Spleen (tissue), 11 donors: ENCODE measurements at regions not wholly inside any gene's neighbourhood (a gene's known extent, or its start where the extent isn't known, plus 50 kb on each side); places are given as distances from the start of the nearest gene placed in this dataset.

ENCODE experiments used
- DNase-seq: peaks from one replicate; pipeline ENCODE4 v3.0.0-alpha.2; 2020
- H3K27ac ChIP-seq, 8 donors: fragments of 200-600 bp; sonication (generic) in 7 of 8; 1 replicate in 4 of 8; 2 replicates in 4 of 8; pipeline versions ENCODE4 v1.5.0 to v1.8.0; 2016 to 2021; ENCODE audit warnings: inconsistent platforms in 4 of 8, mild to moderate bottlenecking in 4 of 8, moderate library complexity in 1 of 8
- H3K27me3 ChIP-seq, 7 donors: fragments of 200-600 bp; sonication (generic) in 6 of 7; replicated peaks in 1 of 7; 1 replicate in 4 of 7; 2 replicates in 3 of 7; pipeline versions ENCODE4 v1.5.0 to v1.8.0; 2016 to 2021; ENCODE audit warnings: inconsistent platforms in 3 of 7, mild to moderate bottlenecking in 1 of 7
- H3K36me3 ChIP-seq, 6 donors: fragments of 200-600 bp; sonication (generic) in 5 of 6; 1 replicate in 4 of 6; 2 replicates in 2 of 6; pipeline versions ENCODE4 v1.5.0 to v1.8.0; 2016 to 2021; ENCODE audit warnings: inconsistent platforms in 2 of 6
- H3K4me1 ChIP-seq, 6 donors: fragments of 200-600 bp; sonication (generic) in 5 of 6; 1 replicate in 3 of 6; 2 replicates in 3 of 6; pipeline versions ENCODE4 v1.5.0 to v1.8.0; 2016 to 2021; ENCODE audit warnings: inconsistent platforms in 3 of 6
- H3K4me3 ChIP-seq, 8 donors: fragments of 200-600 bp; sonication (generic) in 7 of 8; 1 replicate in 4 of 8; 2 replicates in 4 of 8; pipeline versions ENCODE4 v1.5.0 to v1.8.0; 2016 to 2021; ENCODE audit warnings: inconsistent platforms in 4 of 8, mild to moderate bottlenecking in 4 of 8, moderate library complexity in 2 of 8
- H3K9me3 ChIP-seq, 8 donors: fragments of 200-600 bp; sonication (generic) in 7 of 8; 1 replicate in 4 of 8; 2 replicates in 4 of 8; pipeline versions ENCODE4 v1.5.0 to v1.8.0; 2016 to 2021; ENCODE audit warnings: inconsistent platforms in 4 of 8
- CTCF ChIP-seq, 11 experiments: fragments of 200-600 bp in 7 of 11; fragments of 450-650 bp in 4 of 11; sonication (generic) in 4 of 11; IDR thresholded peaks in 8 of 11; conservative IDR thresholded peaks in 3 of 11; 1 replicate in 7 of 11; 2 replicates in 4 of 11; pipeline versions ENCODE4 v1.4.0 to v1.8.0; 2016 to 2021; ENCODE audit warnings: antibody characterized with exemption in 11 of 11, inconsistent platforms in 4 of 11, mild to moderate bottlenecking in 1 of 11
- POLR2A ChIP-seq, 3 donors: fragments of 450-650 bp; IDR thresholded peaks; one replicate each; pipeline ENCODE4 v1.5.1; 2017; ENCODE audit warnings: antibody characterized with exemption in 3 of 3, mild to moderate bottlenecking in 1 of 3
- POLR2AphosphoS5 ChIP-seq, 3 donors: sonication (generic); formaldehyde crosslinking; IDR thresholded peaks; one replicate each; pipeline ENCODE4 v1.5.1; 2017; ENCODE audit warnings: antibody characterized with exemption in 3 of 3
- WGBS, 5 donors: extraction: QIAGEN DNeasy Blood & Tissue Kit in 3 of 5; methylation state at CpG; one replicate each; pipeline versions ENCODE4 v1.1.5 to v1.1.7; 2013 to 2018; 5-methylcytosine and 5-hydroxymethylcytosine counted together
- intact Hi-C: fragments of 100-400 bp; cut with DNase I; formaldehyde crosslinking; loops from one replicate; pipeline ENCODE4 v1.15.0; 2023; ENCODE audit warnings: low total_unique reads
- donor health status: healthy with polysubstance abuse.
- donor health status: DM: no; HTN: no; CAD: no; lungs with moderate emphysema.
- donor health status: DM: no; HTN: no; CAD: no.
- donor health status: Bipolar disorder and iron deficiency.
- donor health status: healthy.
- donor health status: DM: no; HTN: no; CAD: no.
- donor health status: DM: yes; HTN: yes; CAD: no.

- 67 to 86% (median 75%) methylated on average over 3 of the region's 3 CpGs for WGBS, 5 donors
- H3K27ac ChIP-seq, result no peak overlapping the region
- TF ChIP-seq POLR2A (IDR thresholded peaks at IDR 0.05) (no peak), POLR2AphosphoS5 (IDR thresholded peaks at IDR 0.05) (no peak), CTCF (IDR thresholded peaks at IDR 0.05 in 8 of 11, conservative IDR thresholded peaks at IDR 0.05 in 3 of 11) (no peak)
- no peaks in the 10 kb centered on the region for H3K36me3 ChIP-seq
- H3K9me3 ChIP-seq, result peaks cover 0 to 14% (median 6%) of the 10 kb centered on the region in 8 donors
- no peaks in the 10 kb centered on the region for H3K27me3 ChIP-seq
- H3K4me3 ChIP-seq, result no peak overlapping the region
- intact Hi-C loops, result no loop called here
- H3K4me1 ChIP-seq, result no peaks in the 10 kb centered on the region
- DNase-seq, result no peak
These were observed 184.9 kb downstream of the NR2F2 start for GRCh38 chr15:96515371-96515770.

DNA sequence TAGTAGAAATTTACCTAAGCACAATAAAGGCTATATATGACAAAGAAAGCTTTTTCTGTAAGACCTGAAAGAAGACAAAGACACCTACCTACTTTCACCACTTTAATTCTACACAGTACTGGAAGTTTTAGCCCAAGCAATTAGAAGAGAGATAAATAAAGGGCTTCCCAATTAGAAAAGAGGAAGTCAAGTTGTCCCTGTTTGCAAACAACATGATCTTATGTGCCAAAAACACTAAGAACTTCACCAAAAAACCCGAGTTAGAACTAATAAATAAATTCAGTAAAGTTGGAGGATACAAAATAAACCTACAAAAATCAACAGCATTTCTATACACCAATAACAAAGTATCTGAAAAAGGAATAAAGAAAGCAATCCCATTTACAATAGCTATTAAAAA is 190.9 kb downstream of the NR2F2 start:
- Histone ChIP-seq H3K9me3 (peaks cover 0 to 31% (median 20%) of the 10 kb centered on the region in 8 donors), H3K27ac (no peak overlapping the region), H3K4me1 (no peaks in the 10 kb centered on the region), H3K27me3 (no peaks in the 10 kb centered on the region), H3K4me3 (no peak overlapping the region), H3K36me3 (no peaks in the 10 kb centered on the region)
- TF ChIP-seq POLR2AphosphoS5 (IDR thresholded peaks at IDR 0.05) (no peak), CTCF (IDR thresholded peaks at IDR 0.05 in 8 of 11, conservative IDR thresholded peaks at IDR 0.05 in 3 of 11) (no peak), POLR2A (IDR thresholded peaks at IDR 0.05) (no peak)
- no peak for DNase-seq
- intact Hi-C loops, result no loop called here
- 54 to 86% (median 72%) methylated on average over 1 of the region's 1 CpG for WGBS, 5 donors

DNA sequence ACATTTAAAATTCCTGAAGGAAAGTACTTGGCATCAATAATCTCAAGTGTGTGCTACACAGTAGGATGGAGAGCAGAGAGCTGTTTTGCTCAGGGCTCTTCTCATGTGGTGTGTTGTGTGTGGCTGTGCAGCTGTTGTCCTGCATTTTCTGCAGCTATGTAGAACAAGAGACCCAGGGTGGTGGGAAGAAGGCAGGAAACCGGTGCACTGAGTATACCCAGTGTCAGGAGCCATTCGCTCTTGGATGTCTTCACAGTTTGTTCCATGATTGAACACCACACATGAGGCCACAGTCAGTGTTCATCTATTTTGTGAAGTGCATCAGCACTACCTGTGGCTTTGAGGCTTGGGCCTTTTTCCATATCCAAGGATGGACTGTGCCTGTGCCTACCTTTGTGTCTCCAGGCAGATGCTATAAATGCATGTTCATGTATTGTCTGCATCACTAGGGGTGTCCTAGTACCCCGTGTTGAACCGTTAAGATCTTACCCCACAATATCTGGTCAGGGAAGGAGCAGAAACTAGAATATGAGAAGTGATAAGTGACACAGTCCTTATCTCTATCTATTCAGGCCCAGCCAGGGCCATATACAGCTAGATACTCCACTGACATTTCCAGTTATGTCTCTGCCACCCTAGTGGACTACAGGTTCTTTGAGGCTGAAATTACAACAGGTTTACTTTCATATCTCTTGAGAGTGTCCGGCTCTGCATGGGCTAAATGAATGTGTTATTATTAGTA is 194.3 kb downstream of the NR2F2 start:
- DNase-seq, result no peak
- H3K36me3 ChIP-seq, result no peaks in the 10 kb centered on the region
- 66 to 81% (median 69%) methylated on average over 5 of the region's 5 CpGs for WGBS, 5 donors
- H3K27me3 ChIP-seq, result no peaks in the 10 kb centered on the region
- H3K4me3 ChIP-seq, result no peak overlapping the region
- intact Hi-C loops, result no loop called here
- TF ChIP-seq CTCF (IDR thresholded peaks at IDR 0.05 in 8 of 11, conservative IDR thresholded peaks at IDR 0.05 in 3 of 11) (no peak), POLR2A (IDR thresholded peaks at IDR 0.05) (no peak), POLR2AphosphoS5 (IDR thresholded peaks at IDR 0.05) (no peak)
- no peak overlapping the region for H3K27ac ChIP-seq
- H3K4me1 ChIP-seq, result no peaks in the 10 kb centered on the region
- peaks cover 0 to 24% (median 15%) of the 10 kb centered on the region in 8 donors for H3K9me3 ChIP-seq

DNA sequence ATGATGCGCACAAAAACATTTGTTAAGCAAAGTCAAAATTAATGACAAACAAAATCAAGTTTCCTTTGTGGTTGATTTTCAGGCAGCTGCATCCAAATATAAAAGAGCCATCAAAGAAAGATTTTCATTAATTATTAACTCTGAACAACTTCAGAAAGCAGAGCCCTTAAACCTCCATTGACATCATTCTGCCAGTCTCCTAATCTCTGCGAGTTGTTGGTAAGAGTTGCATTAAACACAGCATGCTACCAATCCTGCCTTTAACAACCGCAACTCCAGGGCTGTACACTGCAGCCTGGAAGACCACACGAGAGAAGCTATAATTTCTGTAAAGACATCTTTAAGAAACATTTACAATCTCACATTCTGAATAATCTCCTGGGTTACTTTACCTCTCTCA is 204.6 kb downstream of the NR2F2 start:
- H3K27ac ChIP-seq, result no peak overlapping the region
- TF ChIP-seq CTCF (IDR thresholded peaks at IDR 0.05 in 8 of 11, conservative IDR thresholded peaks at IDR 0.05 in 3 of 11) (no peak), POLR2A (IDR thresholded peaks at IDR 0.05) (no peak), POLR2AphosphoS5 (IDR thresholded peaks at IDR 0.05) (no peak)
- H3K4me3 ChIP-seq, result no peak overlapping the region
- no peak for DNase-seq
- H3K27me3 ChIP-seq, result no peaks in the 10 kb centered on the region
- intact Hi-C loops, result no loop called here
- no peaks in the 10 kb centered on the region for H3K4me1 ChIP-seq
- H3K36me3 ChIP-seq, result no peaks in the 10 kb centered on the region
- H3K9me3 ChIP-seq, result no peaks in the 10 kb centered on the region
- WGBS, 5 donors, result 71 to 84% (median 81%) methylated on average over 4 of the region's 4 CpGs
